ENCODE measurements at regions not wholly inside any gene's neighbourhood (a gene's known extent, or its start where the extent isn't known, plus 50 kb on each side); places are given as distances from the start of the nearest gene placed in this dataset.

DNA sequence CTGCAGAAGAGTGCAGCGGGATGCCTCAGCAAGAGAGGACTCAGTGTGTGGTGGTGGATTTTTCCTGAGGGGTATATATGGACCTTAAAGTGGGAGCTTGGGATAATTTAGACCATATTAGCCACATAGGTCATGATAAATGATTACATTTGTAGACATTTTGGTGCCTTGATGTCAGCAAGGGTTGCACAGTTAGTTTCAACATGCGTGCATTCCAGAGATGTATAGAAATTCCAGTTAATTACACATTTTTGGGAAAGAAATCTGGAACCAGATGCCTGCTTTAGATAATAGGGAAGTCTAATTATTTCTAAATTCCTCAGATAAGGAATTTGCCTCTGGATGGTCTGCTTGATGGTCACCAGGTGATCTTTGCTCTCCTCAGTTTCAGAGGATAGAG is 440.6 kb upstream of the PAPPA start (continued):
- TF ChIP-seq, protein P1, sequence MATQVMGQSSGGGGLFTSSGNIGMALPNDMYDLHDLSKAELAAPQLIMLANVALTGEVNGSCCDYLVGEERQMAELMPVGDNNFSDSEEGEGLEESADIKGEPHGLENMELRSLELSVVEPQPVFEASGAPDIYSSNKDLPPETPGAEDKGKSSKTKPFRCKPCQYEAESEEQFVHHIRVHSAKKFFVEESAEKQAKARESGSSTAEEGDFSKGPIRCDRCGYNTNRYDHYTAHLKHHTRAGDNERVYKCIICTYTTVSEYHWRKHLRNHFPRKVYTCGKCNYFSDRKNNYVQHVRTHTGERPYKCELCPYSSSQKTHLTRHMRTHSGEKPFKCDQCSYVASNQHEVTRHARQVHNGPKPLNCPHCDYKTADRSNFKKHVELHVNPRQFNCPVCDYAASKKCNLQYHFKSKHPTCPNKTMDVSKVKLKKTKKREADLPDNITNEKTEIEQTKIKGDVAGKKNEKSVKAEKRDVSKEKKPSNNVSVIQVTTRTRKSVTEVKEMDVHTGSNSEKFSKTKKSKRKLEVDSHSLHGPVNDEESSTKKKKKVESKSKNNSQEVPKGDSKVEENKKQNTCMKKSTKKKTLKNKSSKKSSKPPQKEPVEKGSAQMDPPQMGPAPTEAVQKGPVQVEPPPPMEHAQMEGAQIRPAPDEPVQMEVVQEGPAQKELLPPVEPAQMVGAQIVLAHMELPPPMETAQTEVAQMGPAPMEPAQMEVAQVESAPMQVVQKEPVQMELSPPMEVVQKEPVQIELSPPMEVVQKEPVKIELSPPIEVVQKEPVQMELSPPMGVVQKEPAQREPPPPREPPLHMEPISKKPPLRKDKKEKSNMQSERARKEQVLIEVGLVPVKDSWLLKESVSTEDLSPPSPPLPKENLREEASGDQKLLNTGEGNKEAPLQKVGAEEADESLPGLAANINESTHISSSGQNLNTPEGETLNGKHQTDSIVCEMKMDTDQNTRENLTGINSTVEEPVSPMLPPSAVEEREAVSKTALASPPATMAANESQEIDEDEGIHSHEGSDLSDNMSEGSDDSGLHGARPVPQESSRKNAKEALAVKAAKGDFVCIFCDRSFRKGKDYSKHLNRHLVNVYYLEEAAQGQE (IDR thresholded peaks at IDR 0.05): no peak
- TF ChIP-seq HNF4G (IDR thresholded peaks at IDR 0.05): no peak

DNA sequence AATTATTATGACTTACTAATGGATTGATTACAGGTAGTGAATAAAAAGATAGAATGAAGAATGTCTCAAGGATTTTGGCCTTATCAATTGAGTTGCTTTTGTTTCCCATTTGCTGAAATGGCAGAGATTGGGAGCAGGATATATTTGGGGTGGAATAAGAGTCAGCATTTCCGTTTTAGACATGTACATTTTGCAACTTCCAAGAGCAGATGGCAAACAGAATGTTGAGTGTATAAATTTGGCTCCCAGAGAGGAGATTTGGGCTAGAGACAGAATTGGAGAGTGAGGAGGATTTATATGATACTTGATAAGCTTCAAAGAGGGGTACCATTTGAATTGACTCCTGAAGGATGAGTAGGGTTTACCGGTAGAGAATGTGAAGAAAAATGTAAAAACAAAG is 437.9 kb upstream of the PAPPA start:
- H3K36me3 ChIP-seq (ENCODE audit: control insufficient read depth in 4 of 4, insufficient read depth in 3 of 4, low read depth in 1 of 4, low read length in 3 of 4): no peaks in the 10 kb centered on the region
- H3K9me3 ChIP-seq (ENCODE audit: control insufficient read depth in 4 of 4, low read length in 3 of 4): no peaks in the 10 kb centered on the region
- TF ChIP-seq, protein P1 (IDR thresholded peaks at IDR 0.05): no peak
- TF ChIP-seq YY1 (IDR thresholded peaks at IDR 0.05): no peak
- TF ChIP-seq, protein P2, sequence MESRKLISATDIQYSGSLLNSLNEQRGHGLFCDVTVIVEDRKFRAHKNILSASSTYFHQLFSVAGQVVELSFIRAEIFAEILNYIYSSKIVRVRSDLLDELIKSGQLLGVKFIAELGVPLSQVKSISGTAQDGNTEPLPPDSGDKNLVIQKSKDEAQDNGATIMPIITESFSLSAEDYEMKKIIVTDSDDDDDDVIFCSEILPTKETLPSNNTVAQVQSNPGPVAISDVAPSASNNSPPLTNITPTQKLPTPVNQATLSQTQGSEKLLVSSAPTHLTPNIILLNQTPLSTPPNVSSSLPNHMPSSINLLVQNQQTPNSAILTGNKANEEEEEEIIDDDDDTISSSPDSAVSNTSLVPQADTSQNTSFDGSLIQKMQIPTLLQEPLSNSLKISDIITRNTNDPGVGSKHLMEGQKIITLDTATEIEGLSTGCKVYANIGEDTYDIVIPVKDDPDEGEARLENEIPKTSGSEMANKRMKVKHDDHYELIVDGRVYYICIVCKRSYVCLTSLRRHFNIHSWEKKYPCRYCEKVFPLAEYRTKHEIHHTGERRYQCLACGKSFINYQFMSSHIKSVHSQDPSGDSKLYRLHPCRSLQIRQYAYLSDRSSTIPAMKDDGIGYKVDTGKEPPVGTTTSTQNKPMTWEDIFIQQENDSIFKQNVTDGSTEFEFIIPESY (IDR thresholded peaks at IDR 0.05): no peak
- TF ChIP-seq JUND (IDR thresholded peaks at IDR 0.05): no peak
- no peak for TF ChIP-seq HNF4A (conservative IDR thresholded peaks at IDR 0.05)
- TF ChIP-seq RXRA (IDR thresholded peaks at IDR 0.05): no peak
- no peak for TF ChIP-seq TAF1 (conservative IDR thresholded peaks at IDR 0.05)
- no peaks in the 10 kb centered on the region for H3K27me3 ChIP-seq (ENCODE audit: control insufficient read depth in 4 of 4, insufficient read depth in 4 of 4, low read length in 3 of 4)
- WGBS: 48% methylated on average over 2 of the region's 2 CpGs
- no peak for DNase-seq (ENCODE audit: low spot score)
- no peak overlapping the region for H3K9ac ChIP-seq (ENCODE audit: low read depth in 1 of 2, low read length in 2 of 2)
- no peak overlapping the region for H3K4me3 ChIP-seq (ENCODE audit: low read depth in 1 of 3, low read length in 3 of 3)
- H3K4me1 ChIP-seq (ENCODE audit: control insufficient read depth in 4 of 4, insufficient read depth in 4 of 4, low read length in 3 of 4): no peaks in the 10 kb centered on the region
- H3K27ac ChIP-seq (ENCODE audit: low read depth in 1 of 2, low read length in 2 of 2): no peak overlapping the region

DNA sequence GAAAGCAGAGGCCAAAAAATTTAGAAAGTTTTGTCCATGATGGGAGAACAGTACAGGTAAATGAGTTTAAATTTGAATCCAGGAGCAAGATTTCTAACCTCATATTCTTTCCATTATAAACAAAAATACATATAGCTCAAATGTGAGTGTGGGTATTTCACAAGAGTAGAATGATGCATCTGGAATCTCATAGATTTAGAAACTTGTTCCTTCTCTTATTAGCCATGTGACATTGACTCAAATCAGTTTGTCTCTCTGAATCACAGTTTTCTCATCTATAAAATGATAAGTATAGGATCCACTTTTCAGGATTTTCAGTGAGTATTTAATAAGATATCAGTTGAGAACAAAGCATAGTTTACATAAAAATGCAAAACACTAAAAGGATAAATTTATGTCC is 436.3 kb upstream of the PAPPA start:
- H3K27me3 ChIP-seq (ENCODE audit: control insufficient read depth in 4 of 4, insufficient read depth in 4 of 4, low read length in 3 of 4): no peaks in the 10 kb centered on the region
- H3K4me3 ChIP-seq (ENCODE audit: low read depth in 1 of 3, low read length in 3 of 3): no peak overlapping the region
- TF ChIP-seq, protein P3, sequence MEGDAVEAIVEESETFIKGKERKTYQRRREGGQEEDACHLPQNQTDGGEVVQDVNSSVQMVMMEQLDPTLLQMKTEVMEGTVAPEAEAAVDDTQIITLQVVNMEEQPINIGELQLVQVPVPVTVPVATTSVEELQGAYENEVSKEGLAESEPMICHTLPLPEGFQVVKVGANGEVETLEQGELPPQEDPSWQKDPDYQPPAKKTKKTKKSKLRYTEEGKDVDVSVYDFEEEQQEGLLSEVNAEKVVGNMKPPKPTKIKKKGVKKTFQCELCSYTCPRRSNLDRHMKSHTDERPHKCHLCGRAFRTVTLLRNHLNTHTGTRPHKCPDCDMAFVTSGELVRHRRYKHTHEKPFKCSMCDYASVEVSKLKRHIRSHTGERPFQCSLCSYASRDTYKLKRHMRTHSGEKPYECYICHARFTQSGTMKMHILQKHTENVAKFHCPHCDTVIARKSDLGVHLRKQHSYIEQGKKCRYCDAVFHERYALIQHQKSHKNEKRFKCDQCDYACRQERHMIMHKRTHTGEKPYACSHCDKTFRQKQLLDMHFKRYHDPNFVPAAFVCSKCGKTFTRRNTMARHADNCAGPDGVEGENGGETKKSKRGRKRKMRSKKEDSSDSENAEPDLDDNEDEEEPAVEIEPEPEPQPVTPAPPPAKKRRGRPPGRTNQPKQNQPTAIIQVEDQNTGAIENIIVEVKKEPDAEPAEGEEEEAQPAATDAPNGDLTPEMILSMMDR (IDR thresholded peaks at IDR 0.05; ENCODE audit: low read depth, low read length, missing input control): no peak
- no peak for TF ChIP-seq NR2F2 (IDR thresholded peaks at IDR 0.05)
- TF ChIP-seq GABPA (IDR thresholded peaks at IDR 0.05 in 1 of 2, conservative IDR thresholded peaks at IDR 0.05 in 1 of 2): no peak
- TF ChIP-seq, protein P4, sequence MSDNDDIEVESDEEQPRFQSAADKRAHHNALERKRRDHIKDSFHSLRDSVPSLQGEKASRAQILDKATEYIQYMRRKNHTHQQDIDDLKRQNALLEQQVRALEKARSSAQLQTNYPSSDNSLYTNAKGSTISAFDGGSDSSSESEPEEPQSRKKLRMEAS (IDR thresholded peaks at IDR 0.05): no peak
- TF ChIP-seq TAF1 (conservative IDR thresholded peaks at IDR 0.05): no peak
- no peak for TF ChIP-seq FOXA1 (IDR thresholded peaks at IDR 0.05)
- H3K9me3 ChIP-seq (ENCODE audit: control insufficient read depth in 4 of 4, low read length in 3 of 4): no peaks in the 10 kb centered on the region
- no peak for DNase-seq (ENCODE audit: low spot score)
- H3K36me3 ChIP-seq (ENCODE audit: control insufficient read depth in 4 of 4, insufficient read depth in 3 of 4, low read depth in 1 of 4, low read length in 3 of 4): no peaks in the 10 kb centered on the region
- no peaks in the 10 kb centered on the region for H3K4me1 ChIP-seq (ENCODE audit: control insufficient read depth in 4 of 4, insufficient read depth in 4 of 4, low read length in 3 of 4)
- no peak overlapping the region for H3K27ac ChIP-seq (ENCODE audit: low read depth in 1 of 2, low read length in 2 of 2)
- H3K9ac ChIP-seq (ENCODE audit: low read depth in 1 of 2, low read length in 2 of 2): no peak overlapping the region

Data from liver (tissue), 8 donors.